Coronary artery (tissue), 2 donors: ENCODE measurements at regions not wholly inside any gene's neighbourhood (a gene's known extent, or its start where the extent isn't known, plus 50 kb on each side); places are given as distances from the start of the nearest gene placed in this dataset.

Experiments used
- DNase-seq: peaks from one replicate; pipeline ENCODE4 v3.0.0-alpha.2; 2017; ENCODE audit warnings: low spot score
- H3K27ac ChIP-seq, 2 donors: fragments of 200-600 bp; sonication (generic); one replicate each; pipeline ENCODE4 v1.5.1; 2016 to 2019
- H3K4me3 ChIP-seq: fragments of 200-600 bp; sonication (generic); 2 replicates; pipeline ENCODE4 v1.5.1; 2016; ENCODE audit warnings: mild to moderate bottlenecking, moderate library complexity
- TF ChIP-seq, protein P1 (sequence below): fragments of 200-600 bp; sonication (generic); IDR thresholded peaks from one replicate; pipeline ENCODE4 v1.5.1; 2019; ENCODE audit warnings: antibody characterized with exemption

DNA sequence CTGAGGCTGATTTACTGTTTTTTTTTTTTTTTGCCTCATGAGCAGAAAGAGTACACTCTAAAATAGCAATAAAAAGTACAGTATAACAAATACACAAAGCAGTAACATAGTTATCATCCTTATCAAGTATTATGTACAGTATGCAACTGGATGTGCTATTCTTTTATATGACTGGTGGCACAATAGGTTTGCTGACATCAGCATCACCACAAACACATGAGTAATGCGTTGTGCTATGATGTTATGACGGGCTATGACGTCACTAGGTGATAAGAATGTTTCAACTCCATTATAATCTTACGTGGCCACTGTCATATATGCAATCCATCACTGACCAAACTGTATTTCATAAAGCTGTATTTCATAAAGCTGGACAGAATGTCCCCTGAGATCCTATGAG is 189.2 kb upstream of the GLI3 start:
- no peak overlapping the region for H3K27ac ChIP-seq
- no peak overlapping the region for H3K4me3 ChIP-seq
- TF ChIP-seq, protein P1, sequence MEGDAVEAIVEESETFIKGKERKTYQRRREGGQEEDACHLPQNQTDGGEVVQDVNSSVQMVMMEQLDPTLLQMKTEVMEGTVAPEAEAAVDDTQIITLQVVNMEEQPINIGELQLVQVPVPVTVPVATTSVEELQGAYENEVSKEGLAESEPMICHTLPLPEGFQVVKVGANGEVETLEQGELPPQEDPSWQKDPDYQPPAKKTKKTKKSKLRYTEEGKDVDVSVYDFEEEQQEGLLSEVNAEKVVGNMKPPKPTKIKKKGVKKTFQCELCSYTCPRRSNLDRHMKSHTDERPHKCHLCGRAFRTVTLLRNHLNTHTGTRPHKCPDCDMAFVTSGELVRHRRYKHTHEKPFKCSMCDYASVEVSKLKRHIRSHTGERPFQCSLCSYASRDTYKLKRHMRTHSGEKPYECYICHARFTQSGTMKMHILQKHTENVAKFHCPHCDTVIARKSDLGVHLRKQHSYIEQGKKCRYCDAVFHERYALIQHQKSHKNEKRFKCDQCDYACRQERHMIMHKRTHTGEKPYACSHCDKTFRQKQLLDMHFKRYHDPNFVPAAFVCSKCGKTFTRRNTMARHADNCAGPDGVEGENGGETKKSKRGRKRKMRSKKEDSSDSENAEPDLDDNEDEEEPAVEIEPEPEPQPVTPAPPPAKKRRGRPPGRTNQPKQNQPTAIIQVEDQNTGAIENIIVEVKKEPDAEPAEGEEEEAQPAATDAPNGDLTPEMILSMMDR, result no peak
- DNase-seq, result no peak

DNA sequence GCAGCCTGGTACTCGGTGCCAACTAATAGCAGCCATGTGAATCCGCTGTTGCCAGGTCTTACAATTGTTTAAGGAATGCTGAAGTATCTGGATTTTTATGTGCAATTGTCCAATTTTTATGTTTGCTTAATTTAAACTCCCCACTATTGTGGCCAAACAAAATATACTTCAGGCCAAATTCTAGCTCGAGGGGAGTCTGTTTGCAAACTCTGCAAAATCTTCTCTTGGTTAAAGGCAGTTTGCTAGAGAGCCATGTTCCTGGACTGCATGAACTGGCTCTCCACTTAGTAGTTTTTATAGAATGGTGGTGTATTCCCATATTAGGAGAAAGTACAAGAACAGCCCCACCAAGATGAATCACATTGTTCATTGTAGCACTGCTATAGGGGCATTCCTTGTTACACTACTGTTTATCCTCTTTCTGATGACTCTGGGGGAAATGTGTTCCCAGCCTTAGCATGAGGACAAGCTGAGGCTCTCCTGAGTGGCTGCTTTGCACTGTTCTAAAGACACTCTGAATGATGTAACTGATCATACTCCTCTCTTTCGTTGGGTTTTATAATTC is 178.0 kb upstream of the GLI3 start:
- no peak overlapping the region for H3K4me3 ChIP-seq
- DNase-seq, result no peak
- TF ChIP-seq, protein P1, result no peak
- H3K27ac ChIP-seq, result no peak overlapping the region

DNA sequence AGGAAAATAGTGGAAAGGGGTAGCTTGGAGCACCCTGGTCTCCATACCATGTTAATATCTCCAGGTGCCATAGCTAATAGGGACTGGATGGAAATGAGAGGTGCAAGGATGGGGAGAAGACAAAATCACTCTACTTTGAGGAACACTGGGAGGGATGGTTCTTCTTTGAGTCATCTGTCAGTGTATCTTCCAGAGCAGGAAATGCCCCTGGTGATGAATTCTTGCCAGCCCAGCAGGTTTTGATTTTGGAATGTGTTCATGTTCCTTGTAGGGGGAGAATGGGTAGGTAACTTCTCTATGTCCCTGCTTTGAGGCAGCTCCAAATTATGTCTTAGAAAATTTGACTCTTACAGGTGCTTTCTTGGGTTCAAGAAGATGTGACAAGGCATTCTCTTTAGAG is 177.0 kb upstream of the GLI3 start:
- no peak for DNase-seq
- TF ChIP-seq, protein P1, result no peak
- Histone ChIP-seq H3K27ac (no peak overlapping the region), H3K4me3 (no peak overlapping the region)

DNA sequence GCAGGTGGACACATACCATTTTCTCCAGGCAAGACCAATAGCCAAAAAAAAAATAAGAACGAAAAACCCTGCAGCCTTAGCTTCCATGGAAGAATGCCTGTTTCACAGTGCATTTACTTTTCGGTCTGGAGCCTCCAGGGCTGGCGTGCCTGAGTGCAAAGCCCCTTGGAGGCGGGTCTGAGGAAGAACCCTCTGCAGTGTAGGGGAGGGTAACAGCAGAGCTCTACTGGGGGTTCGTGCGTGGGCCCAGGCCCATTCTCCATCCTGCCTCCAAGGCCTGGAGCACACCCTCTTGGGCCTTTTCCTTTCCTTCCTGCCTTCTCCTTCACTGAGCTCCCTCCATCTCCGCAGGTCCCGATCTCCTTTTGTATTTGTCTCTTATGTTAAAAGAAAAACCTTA is 172.3 kb upstream of the GLI3 start:
- TF ChIP-seq, protein P1, result no peak
- DNase-seq, result no peak
- no peak overlapping the region for H3K4me3 ChIP-seq
- no peak overlapping the region for H3K27ac ChIP-seq

DNA sequence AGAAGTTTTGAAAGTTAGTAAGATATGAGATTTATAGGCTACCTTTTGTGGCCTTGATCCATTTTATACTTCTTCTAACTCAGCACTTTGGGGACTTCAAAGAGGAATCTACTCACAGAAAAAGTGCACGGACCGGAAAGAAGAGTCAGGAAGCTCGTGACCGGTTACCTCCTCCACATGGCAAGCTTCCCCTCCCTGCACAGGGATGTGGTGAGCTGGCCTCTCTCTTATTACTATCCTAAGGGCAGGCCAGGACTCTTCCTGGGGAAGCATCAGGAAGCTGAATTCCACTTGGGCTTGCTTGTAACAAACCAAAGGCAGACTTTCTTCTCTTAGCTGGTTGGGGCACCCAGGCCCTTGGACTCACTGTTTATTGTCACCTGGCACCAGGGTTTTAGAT is 170.8 kb upstream of the GLI3 start:
- DNase-seq, result no peak
- TF ChIP-seq, protein P1, result no peak
- Histone ChIP-seq H3K4me3 (no peak overlapping the region), H3K27ac (no peak overlapping the region)

DNA sequence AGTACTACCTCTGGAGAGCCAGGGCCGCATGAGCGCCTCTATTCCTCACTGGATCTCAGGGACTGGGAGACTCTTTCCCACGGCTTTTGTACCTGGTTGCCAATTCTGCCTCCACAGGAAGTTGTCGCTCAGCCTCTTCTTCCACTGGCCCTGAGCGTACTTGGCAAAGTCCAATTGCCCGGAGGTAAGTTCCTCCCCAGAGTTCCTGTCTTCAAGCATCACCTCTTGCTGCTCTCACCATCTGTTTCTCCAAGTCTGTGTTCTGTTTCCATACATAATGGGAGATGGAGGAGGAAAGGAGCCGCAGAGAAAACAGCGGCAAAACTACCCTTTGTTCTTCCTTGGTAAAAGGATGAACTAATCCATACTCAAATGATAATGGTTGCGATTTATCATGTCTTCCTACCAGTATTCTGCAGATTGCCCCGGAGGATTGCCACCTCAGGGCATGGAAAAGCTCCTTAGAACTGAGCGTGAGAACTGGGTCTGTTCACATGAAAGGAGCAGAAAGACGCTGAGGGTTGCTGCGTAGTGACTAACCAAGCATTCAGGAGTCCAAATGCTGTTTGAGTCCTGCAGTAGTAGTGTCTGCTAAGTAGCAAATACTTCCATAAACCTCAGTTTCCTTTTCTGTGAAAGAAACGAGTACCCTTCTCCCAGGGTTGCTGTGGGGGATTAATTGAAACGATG is 170.2 kb upstream of the GLI3 start:
- DNase-seq, result no peak
- H3K4me3 ChIP-seq, result no peak overlapping the region
- TF ChIP-seq, protein P1, result no peak
- no peak overlapping the region for H3K27ac ChIP-seq

DNA sequence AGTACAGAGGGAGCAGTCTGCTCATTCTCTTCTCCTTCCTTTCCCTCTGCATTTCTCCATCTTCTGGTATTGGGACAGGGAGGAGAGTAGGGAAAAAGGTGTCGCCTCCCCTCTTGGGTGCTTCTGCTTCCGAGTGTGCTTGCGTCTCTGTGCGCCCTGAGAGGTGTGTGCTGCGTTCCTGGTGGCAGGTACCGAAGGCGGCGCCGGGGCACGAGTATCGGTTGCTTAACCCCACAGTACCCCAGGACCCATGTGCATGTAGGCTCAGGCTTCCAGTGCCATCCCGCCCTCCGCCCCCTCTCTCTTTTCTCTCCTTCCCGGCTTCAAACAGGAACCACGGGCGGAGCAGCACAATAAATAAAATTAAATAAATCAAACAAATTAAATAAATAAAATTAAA is 169.3 kb upstream of the GLI3 start:
- DNase-seq, result no peak
- H3K4me3 ChIP-seq, result no peak overlapping the region
- H3K27ac ChIP-seq, result no peak overlapping the region
- TF ChIP-seq, protein P1, result no peak
